ENCODE measurements at regions not wholly inside any gene's neighbourhood (a gene's known extent, or its start where the extent isn't known, plus 50 kb on each side); places are given as distances from the start of the nearest gene placed in this dataset.

- no peak for TF ChIP-seq CTCF (conservative IDR thresholded peaks at IDR 0.05 in 1 of 2, IDR thresholded peaks at IDR 0.05 in 1 of 2; ENCODE audit: low read depth in 1 of 2, low read length in 2 of 2)
- TF ChIP-seq EZH2 (IDR thresholded peaks at IDR 0.05; ENCODE audit: low read length, missing control alignments), result no peak
- H3K4me3 ChIP-seq (replicated peaks in 1 of 4; ENCODE audit: control extremely low read depth in 1 of 4, insufficient read depth in 1 of 4, low read depth in 3 of 4, low read length in 4 of 4), result no peak overlapping the region
- H3K79me2 ChIP-seq (ENCODE audit: control insufficient read depth, insufficient read depth, low read length), result no peaks in the 10 kb centered on the region
- no peaks in the 10 kb centered on the region for H3K9me3 ChIP-seq (ENCODE audit: control insufficient read depth, insufficient read depth, low read depth, low read length)
- H3K27ac ChIP-seq (ENCODE audit: insufficient read depth, low read length), result no peak overlapping the region
- H3K4me2 ChIP-seq (ENCODE audit: extremely low read depth, insufficient read depth, low read length), result no peak overlapping the region
- no peak overlapping the region for H3K9ac ChIP-seq (ENCODE audit: insufficient read depth, low read length)
- H3K4me1 ChIP-seq (ENCODE audit: control insufficient read depth, extremely low read depth, insufficient read depth, low read length), result no peaks in the 10 kb centered on the region
- no peaks in the 10 kb centered on the region for H3K27me3 ChIP-seq (ENCODE audit: control insufficient read depth, insufficient read depth, low read length)
- DNase-seq (ENCODE audit: low read depth in 2 of 2), result no peak
- no peak overlapping the region for H2AFZ ChIP-seq (ENCODE audit: low read length)
- H4K20me1 ChIP-seq (ENCODE audit: control insufficient read depth, extremely low read depth, insufficient read depth, low read length), result no peaks in the 10 kb centered on the region
- no peaks in the 10 kb centered on the region for H3K36me3 ChIP-seq (ENCODE audit: control insufficient read depth, insufficient read depth, low read length)
Measured at GRCh38 chr5:3129252-3129651, 377.8 kb upstream of the IRX2 start.

GRCh38 chr5:3127423-3127911 lies 376.0 kb upstream of the IRX2 start:
- H3K27me3 ChIP-seq (ENCODE audit: control insufficient read depth, insufficient read depth, low read length), result no peaks in the 10 kb centered on the region
- no peaks in the 10 kb centered on the region for H3K79me2 ChIP-seq (ENCODE audit: control insufficient read depth, insufficient read depth, low read length)
- H3K4me2 ChIP-seq (ENCODE audit: extremely low read depth, insufficient read depth, low read length), result no peak overlapping the region
- no peak overlapping the region for H3K4me3 ChIP-seq (replicated peaks in 1 of 4; ENCODE audit: control extremely low read depth in 1 of 4, insufficient read depth in 1 of 4, low read depth in 3 of 4, low read length in 4 of 4)
- H3K4me1 ChIP-seq (ENCODE audit: control insufficient read depth, extremely low read depth, insufficient read depth, low read length), result no peaks in the 10 kb centered on the region
- no peak overlapping the region for H2AFZ ChIP-seq (ENCODE audit: low read length)
- DNase-seq (ENCODE audit: low read depth in 2 of 2), result no peak
- H4K20me1 ChIP-seq (ENCODE audit: control insufficient read depth, extremely low read depth, insufficient read depth, low read length), result no peaks in the 10 kb centered on the region
- H3K36me3 ChIP-seq (ENCODE audit: control insufficient read depth, insufficient read depth, low read length), result no peaks in the 10 kb centered on the region
- no peaks in the 10 kb centered on the region for H3K9me3 ChIP-seq (ENCODE audit: control insufficient read depth, insufficient read depth, low read depth, low read length)
- TF ChIP-seq CTCF (conservative IDR thresholded peaks at IDR 0.05 in 1 of 2, IDR thresholded peaks at IDR 0.05 in 1 of 2; ENCODE audit: low read depth in 1 of 2, low read length in 2 of 2), result no peak
- TF ChIP-seq EZH2 (IDR thresholded peaks at IDR 0.05; ENCODE audit: low read length, missing control alignments), result no peak
- H3K27ac ChIP-seq (ENCODE audit: insufficient read depth, low read length), result no peak overlapping the region
- H3K9ac ChIP-seq (ENCODE audit: insufficient read depth, low read length), result no peak overlapping the region

GRCh38 chr5:3126639-3127038 lies 375.2 kb upstream of the IRX2 start:
- Histone ChIP-seq H3K27me3 (ENCODE audit: control insufficient read depth, insufficient read depth, low read length) (no peaks in the 10 kb centered on the region), H3K4me1 (ENCODE audit: control insufficient read depth, extremely low read depth, insufficient read depth, low read length) (no peaks in the 10 kb centered on the region), H3K79me2 (ENCODE audit: control insufficient read depth, insufficient read depth, low read length) (no peaks in the 10 kb centered on the region), H3K9ac (ENCODE audit: insufficient read depth, low read length) (no peak overlapping the region), H3K9me3 (ENCODE audit: control insufficient read depth, insufficient read depth, low read depth, low read length) (no peaks in the 10 kb centered on the region), H4K20me1 (ENCODE audit: control insufficient read depth, extremely low read depth, insufficient read depth, low read length) (no peaks in the 10 kb centered on the region), H3K36me3 (ENCODE audit: control insufficient read depth, insufficient read depth, low read length) (no peaks in the 10 kb centered on the region), H3K4me2 (ENCODE audit: extremely low read depth, insufficient read depth, low read length) (no peak overlapping the region), H3K27ac (ENCODE audit: insufficient read depth, low read length) (no peak overlapping the region), H2AFZ (ENCODE audit: low read length) (no peak overlapping the region), H3K4me3 (replicated peaks in 1 of 4; ENCODE audit: control extremely low read depth in 1 of 4, insufficient read depth in 1 of 4, low read depth in 3 of 4, low read length in 4 of 4) (no peak overlapping the region)
- TF ChIP-seq EZH2 (IDR thresholded peaks at IDR 0.05; ENCODE audit: low read length, missing control alignments) (no peak), CTCF (conservative IDR thresholded peaks at IDR 0.05 in 1 of 2, IDR thresholded peaks at IDR 0.05 in 1 of 2; ENCODE audit: low read depth in 1 of 2, low read length in 2 of 2) (no peak)
- no peak for DNase-seq (ENCODE audit: low read depth in 2 of 2)
